Gastrocnemius medialis (tissue), 4 donors: ENCODE measurements at regions not wholly inside any gene's neighbourhood (a gene's known extent, or its start where the extent isn't known, plus 50 kb on each side); places are given as distances from the start of the nearest gene placed in this dataset.

Experiments used
- ATAC-seq, 2 donors: fragments of 150-250 bp; one replicate each; pipeline ENCODE4 v1.9.1; 2016
- DNase-seq, 2 donors: peaks; one replicate each; pipeline ENCODE4 v3.0.0-alpha.2; 2019
- H3K27ac ChIP-seq, 4 donors: fragments of 200-600 bp; sonication (generic); 1 replicate in 1 of 4; 2 replicates in 3 of 4; pipeline ENCODE4 v1.5.1; 2016 to 2018; ENCODE audit warnings: mild to moderate bottlenecking in 2 of 4, moderate library complexity in 1 of 4
- H3K27me3 ChIP-seq, 3 donors: fragments of 200-600 bp; sonication (generic) in 2 of 3; 1 replicate in 1 of 3; 2 replicates in 2 of 3; pipeline versions ENCODE4 v1.5.1 to v1.6.0; 2016 to 2019; ENCODE audit warnings: mild to moderate bottlenecking in 1 of 3, moderate library complexity in 1 of 3
- H3K36me3 ChIP-seq, 2 donors: fragments of 200-600 bp; sonication (generic) in 1 of 2; one replicate each; pipeline ENCODE4 v1.5.1; 2017 to 2018
- H3K4me1 ChIP-seq, 2 donors: fragments of 200-600 bp; sonication (generic) in 1 of 2; one replicate each; pipeline ENCODE4 v1.5.1; 2016 to 2017; ENCODE audit warnings: mild to moderate bottlenecking in 2 of 2
- H3K4me3 ChIP-seq, 4 donors: fragments of 200-600 bp; sonication (generic) in 3 of 4; 1 replicate in 1 of 4; 2 replicates in 3 of 4; pipeline ENCODE4 v1.5.1; 2016 to 2019; ENCODE audit warnings: mild to moderate bottlenecking in 2 of 4
- H3K9me3 ChIP-seq, 3 donors: fragments of 200-600 bp; sonication (generic) in 2 of 3; 1 replicate in 1 of 3; 2 replicates in 2 of 3; pipeline ENCODE4 v1.5.1; 2016 to 2019
- POLR2A ChIP-seq, 2 donors: fragments of 450-650 bp; IDR thresholded peaks; one replicate each; pipeline ENCODE4 v1.6.1; 2017; ENCODE audit warnings: antibody characterized with exemption in 2 of 2, mild to moderate bottlenecking in 2 of 2, moderate library complexity in 2 of 2
- in situ Hi-C, 4 donors: fragments of 200-750 bp; cut with MboI; loops; one replicate each; pipeline versions ENCODE4 v1.15.0 to v1.8.0; 2017; ENCODE audit warnings: low sequenced_read_pairs in 4 of 4
- intact Hi-C: fragments of 100-400 bp; cut with DNase I; formaldehyde crosslinking; loops from one replicate; pipeline ENCODE4 v1.15.1; 2023; ENCODE audit warnings: low total_unique reads
- TF ChIP-seq, protein P1 (sequence below), 5 experiments: fragments of 450-650 bp in 3 of 5; fragments of 200-600 bp in 2 of 5; sonication (generic) in 2 of 5; IDR thresholded peaks in 4 of 5; conservative IDR thresholded peaks in 1 of 5; 1 replicate in 4 of 5; 2 replicates in 1 of 5; pipeline ENCODE4 v1.5.1; 2016 to 2019; ENCODE audit warnings: antibody characterized with exemption in 5 of 5, mild to moderate bottlenecking in 3 of 5, moderate library complexity in 3 of 5

DNA sequence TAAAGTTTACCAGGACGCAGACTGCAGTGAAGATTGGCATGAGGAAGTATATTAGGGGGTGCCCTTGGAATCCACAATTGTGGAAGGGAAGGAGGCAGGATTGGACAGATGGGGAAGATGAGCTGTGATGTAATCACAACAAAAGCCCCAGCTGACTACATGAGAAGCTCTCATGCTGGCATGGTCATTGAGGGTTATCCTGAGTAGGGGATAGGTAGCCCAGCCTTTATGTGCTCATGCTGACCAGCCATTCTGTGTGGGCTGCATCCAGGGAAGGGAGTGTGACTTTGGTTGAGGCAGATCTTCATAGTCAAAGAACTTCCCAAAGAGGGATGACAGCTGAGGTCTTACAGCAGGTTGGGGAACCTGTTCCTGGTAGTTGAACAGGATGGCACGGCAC is 52.0 kb upstream of the RANBP6 start:
- ATAC-seq (no peak), DNase-seq (no peak)
- H3K9me3 ChIP-seq: no peaks in the 10 kb centered on the region
- H3K36me3 ChIP-seq: no peaks in the 10 kb centered on the region
- no peak overlapping the region for H3K27ac ChIP-seq
- intact Hi-C loops (no loop called here), in situ Hi-C loops (loop anchor here in 1 of 4 donors (25.0 kb wide), 2 partner anchors 105 to 245 kb away; no protein-coding TSS in a partner anchor)
- no peak for TF ChIP-seq POLR2A (IDR thresholded peaks at IDR 0.05)
- TF ChIP-seq, protein P1, sequence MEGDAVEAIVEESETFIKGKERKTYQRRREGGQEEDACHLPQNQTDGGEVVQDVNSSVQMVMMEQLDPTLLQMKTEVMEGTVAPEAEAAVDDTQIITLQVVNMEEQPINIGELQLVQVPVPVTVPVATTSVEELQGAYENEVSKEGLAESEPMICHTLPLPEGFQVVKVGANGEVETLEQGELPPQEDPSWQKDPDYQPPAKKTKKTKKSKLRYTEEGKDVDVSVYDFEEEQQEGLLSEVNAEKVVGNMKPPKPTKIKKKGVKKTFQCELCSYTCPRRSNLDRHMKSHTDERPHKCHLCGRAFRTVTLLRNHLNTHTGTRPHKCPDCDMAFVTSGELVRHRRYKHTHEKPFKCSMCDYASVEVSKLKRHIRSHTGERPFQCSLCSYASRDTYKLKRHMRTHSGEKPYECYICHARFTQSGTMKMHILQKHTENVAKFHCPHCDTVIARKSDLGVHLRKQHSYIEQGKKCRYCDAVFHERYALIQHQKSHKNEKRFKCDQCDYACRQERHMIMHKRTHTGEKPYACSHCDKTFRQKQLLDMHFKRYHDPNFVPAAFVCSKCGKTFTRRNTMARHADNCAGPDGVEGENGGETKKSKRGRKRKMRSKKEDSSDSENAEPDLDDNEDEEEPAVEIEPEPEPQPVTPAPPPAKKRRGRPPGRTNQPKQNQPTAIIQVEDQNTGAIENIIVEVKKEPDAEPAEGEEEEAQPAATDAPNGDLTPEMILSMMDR (IDR thresholded peaks at IDR 0.05 in 4 of 5, conservative IDR thresholded peaks at IDR 0.05 in 1 of 5): no peak
- no peak overlapping the region for H3K4me3 ChIP-seq
- no peaks in the 10 kb centered on the region for H3K27me3 ChIP-seq
- H3K4me1 ChIP-seq: no peaks in the 10 kb centered on the region
